GM23338 (cell line): ENCODE measurements at regions not wholly inside any gene's neighbourhood (a gene's known extent, or its start where the extent isn't known, plus 50 kb on each side); places are given as distances from the start of the nearest gene placed in this dataset.
A peak's percentile ranks its signal among the peaks of the same experiment; 100 is the strongest.

ENCODE experiments used
- ATAC-seq: fragments of 200-7000 bp; cut with Tn5 transposase; 3 replicates; pipeline ENCODE4 v1.9.1; 2020
- DNase-seq: peaks from one replicate; pipeline ENCODE4 v3.0.0-alpha.2; 2015; ENCODE audit warnings: low spot score
- H2AFZ ChIP-seq: fragments of 200-600 bp; sonication (generic); 2 replicates; pipeline ENCODE4 v1.8.0; 2016; ENCODE audit warnings: antibody characterized with exemption, mild to moderate bottlenecking, moderate library complexity
- H3F3A ChIP-seq: fragments of 200-600 bp; sonication (generic); replicated peaks from 2 replicates; pipeline ENCODE4 v1.8.0; 2017; ENCODE audit warnings: antibody characterized with exemption, mixed run types, low read depth
- H3K27ac ChIP-seq: fragments of 200-600 bp; sonication (generic); 2 replicates; pipeline ENCODE4 v1.6.1; 2016; ENCODE audit warnings: low read depth
- H3K27me3 ChIP-seq: fragments of 200-600 bp; sonication (generic); 2 replicates; pipeline ENCODE4 v1.8.0; 2016; ENCODE audit warnings: mild to moderate bottlenecking, mixed run types, moderate library complexity; ENCODE audit not compliant: insufficient read depth
- H3K36me3 ChIP-seq: fragments of 200-600 bp; sonication (generic); 2 replicates; pipeline ENCODE4 v1.8.0; 2016; ENCODE audit warnings: mild to moderate bottlenecking; ENCODE audit not compliant: insufficient read depth
- H3K4me1 ChIP-seq: fragments of 200-600 bp; sonication (generic); 2 replicates; pipeline ENCODE4 v1.8.0; 2016; ENCODE audit warnings: mild to moderate bottlenecking, moderate library complexity; ENCODE audit not compliant: insufficient read depth
- H3K4me2 ChIP-seq: fragments of 200-600 bp; sonication (generic); 2 replicates; pipeline ENCODE4 v1.7.1; 2017; ENCODE audit warnings: mixed run types
- H3K4me3 ChIP-seq: fragments of 200-600 bp; sonication (generic); 2 replicates; pipeline ENCODE4 v1.6.1; 2016; ENCODE audit warnings: mixed run types
- H3K79me2 ChIP-seq: fragments of 200-600 bp; sonication (generic); replicated peaks from 2 replicates; pipeline ENCODE4 v1.8.0; 2017; ENCODE audit warnings: mild to moderate bottlenecking; ENCODE audit not compliant: insufficient read depth
- H3K9me2 ChIP-seq: fragments of 200-600 bp; sonication (generic); 2 replicates; pipeline ENCODE4 v1.8.0; 2017; ENCODE audit not compliant: insufficient read depth
- H4K20me1 ChIP-seq: fragments of 200-600 bp; sonication (generic); replicated peaks from 2 replicates; pipeline ENCODE4 v1.8.0; 2017; ENCODE audit warnings: mild to moderate bottlenecking; ENCODE audit not compliant: insufficient read depth
- H3K27ac Mint-ChIP-seq: 2 replicates; pipeline ENCODE4 v1.8.0; 2020; ENCODE audit warnings: inconsistent platforms, mild to moderate bottlenecking, moderate library complexity, mixed read lengths
- H3K27me3 Mint-ChIP-seq: 3 replicates; pipeline ENCODE4 v1.8.0; 2022; ENCODE audit warnings: low read depth, mild to moderate bottlenecking, moderate library complexity, mixed read lengths, inconsistent platforms; ENCODE audit not compliant: insufficient read depth, poor library complexity
- H3K36me3 Mint-ChIP-seq: 3 replicates; pipeline ENCODE4 v1.8.0; 2021; ENCODE audit warnings: low read depth, mild to moderate bottlenecking, inconsistent platforms, moderate library complexity, mixed read lengths
- H3K4me1 Mint-ChIP-seq: 3 replicates; pipeline ENCODE4 v1.8.0; 2020; ENCODE audit warnings: mild to moderate bottlenecking, inconsistent platforms, mixed read lengths
- H3K4me3 Mint-ChIP-seq: 3 replicates; pipeline ENCODE4 v1.8.0; 2021; ENCODE audit warnings: moderate library complexity, mild to moderate bottlenecking, inconsistent platforms, mixed read lengths
- H3K9me3 Mint-ChIP-seq: 3 replicates; pipeline ENCODE4 v1.8.0; 2020; ENCODE audit warnings: moderate library complexity, mild to moderate bottlenecking, inconsistent platforms, mixed read lengths
- CTCF ChIP-seq, 2 experiments: fragments of 200-600 bp in 1 of 2; sonication (generic) in 1 of 2; conservative IDR thresholded peaks; 2 replicates each; pipeline versions ENCODE4 v1.5.1 to v1.6.1; 2016 to 2017; ENCODE audit warnings: antibody characterized with exemption in 2 of 2, low read depth in 2 of 2, mild to moderate bottlenecking in 2 of 2, moderate library complexity in 1 of 2
- ETS1 ChIP-seq: IDR thresholded peaks from 2 replicates; pipeline ENCODE4 v1.6.1; 2016; ENCODE audit warnings: antibody characterized with exemption
- EZH2 ChIP-seq: fragments of 200-600 bp; sonication (generic); IDR thresholded peaks from one replicate; pipeline ENCODE4 v1.8.0; 2017; ENCODE audit warnings: antibody characterized with exemption, mild to moderate bottlenecking, low read depth; ENCODE audit not compliant: unreplicated experiment
- EZH2phosphoT487 ChIP-seq: fragments of 200-600 bp; sonication (generic); IDR thresholded peaks from one replicate; pipeline ENCODE4 v1.8.1; 2018; ENCODE audit warnings: antibody characterized with exemption; ENCODE audit not compliant: unreplicated experiment
- JUNB ChIP-seq: IDR thresholded peaks from one replicate; pipeline ENCODE4 v1.6.1; 2016; ENCODE audit warnings: antibody characterized with exemption; ENCODE audit not compliant: unreplicated experiment
- NANOG ChIP-seq: IDR thresholded peaks from 2 replicates; pipeline ENCODE4 v1.6.1; 2016; ENCODE audit warnings: antibody characterized with exemption, borderline replicate concordance
- POLR2AphosphoS5 ChIP-seq: IDR thresholded peaks from 2 replicates; pipeline ENCODE4 v1.6.1; 2016; ENCODE audit warnings: antibody characterized with exemption, low read depth
- REST ChIP-seq: IDR thresholded peaks from one replicate; pipeline ENCODE4 v1.6.1; 2018; ENCODE audit warnings: antibody characterized with exemption; ENCODE audit not compliant: unreplicated experiment
- ZNF114 ChIP-seq: fragments of 250-450 bp; sonication (Bioruptor Pico); IDR thresholded peaks from 2 replicates; pipeline ENCODE4 v1.5.0; 2020; ENCODE audit warnings: mild to moderate bottlenecking, moderate library complexity
- ZNF462 ChIP-seq: fragments of 250-450 bp; sonication (Bioruptor Pico); IDR thresholded peaks from 2 replicates; pipeline ENCODE4 v1.5.0; 2020; ENCODE audit warnings: mild to moderate bottlenecking, moderate library complexity

DNA sequence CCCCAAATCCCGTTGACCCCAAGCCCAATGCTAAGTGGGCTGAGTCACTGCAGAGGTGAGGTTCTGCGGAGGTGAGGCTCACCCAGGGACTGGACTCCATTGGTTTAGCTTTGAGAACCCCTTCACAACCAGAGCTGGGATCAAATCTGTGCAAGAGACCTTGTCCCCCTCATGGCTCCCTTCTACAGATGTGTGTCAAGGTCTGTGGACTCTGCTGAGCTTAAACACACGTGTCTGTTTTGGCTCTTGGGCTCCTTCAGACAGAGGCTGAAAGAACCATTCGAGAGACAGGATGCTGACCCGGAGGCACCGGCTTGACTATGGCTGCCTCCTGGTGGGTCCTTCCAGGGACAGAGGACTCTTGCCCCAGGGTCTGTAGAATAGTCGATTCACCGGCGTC, 190.3 kb downstream of the LPIN1 start:
- H3K4me1 ChIP-seq: no peaks in the 10 kb centered on the region
- H3K4me1 Mint-ChIP-seq: 0 out of 3 replicates have a peak, but pooled peaks cover under 1% of the 10 kb centered on the region
- peaks cover 7% of the 10 kb centered on the region; the same call in 1 of the 2 replicates for H3K9me2 ChIP-seq
- H3K4me2 ChIP-seq: no peak overlapping the region
- H3K27ac Mint-ChIP-seq: no peak overlapping the region
- H3K4me3 Mint-ChIP-seq: no peak overlapping the region
- no peak for ATAC-seq
- no peak overlapping the region for H3K27ac ChIP-seq
- H3K9me3 Mint-ChIP-seq: no peaks in the 10 kb centered on the region
- TF ChIP-seq EZH2: no peak
- no peaks in the 10 kb centered on the region for H3K36me3 ChIP-seq
- no peaks in the 10 kb centered on the region for H3K79me2 ChIP-seq
- H4K20me1 ChIP-seq: no peaks in the 10 kb centered on the region
- H3K27me3 Mint-ChIP-seq: no peaks in the 10 kb centered on the region
- no peak overlapping the region for H3K4me3 ChIP-seq
- DNase-seq: no peak
- H3K36me3 Mint-ChIP-seq: no peaks in the 10 kb centered on the region
- no peak overlapping the region for H2AFZ ChIP-seq
- H3K27me3 ChIP-seq: no peaks in the 10 kb centered on the region
- H3F3A ChIP-seq: no peaks in the 10 kb centered on the region

GRCh38 chr2:11938196-11938595, 191.8 kb downstream of the LPIN1 start:
- H3K4me3 ChIP-seq: no peak overlapping the region
- no peak overlapping the region for H3K27ac ChIP-seq
- DNase-seq: no peak
- no peaks in the 10 kb centered on the region for H3F3A ChIP-seq
- Mint-ChIP-seq H3K36me3 (no peaks in the 10 kb centered on the region), H3K9me3 (no peaks in the 10 kb centered on the region), H3K4me3 (no peak overlapping the region), H3K4me1 (0 out of 3 replicates have a peak, but pooled peaks cover 2% of the 10 kb centered on the region), H3K27me3 (no peaks in the 10 kb centered on the region), H3K27ac (no peak overlapping the region)
- peaks cover 7% of the 10 kb centered on the region; the same call in 1 of the 2 replicates for H3K9me2 ChIP-seq
- no peaks in the 10 kb centered on the region for H4K20me1 ChIP-seq
- H3K4me1 ChIP-seq: no peaks in the 10 kb centered on the region
- no peaks in the 10 kb centered on the region for H3K36me3 ChIP-seq
- no peak for ATAC-seq
- no peak overlapping the region for H3K4me2 ChIP-seq
- no peaks in the 10 kb centered on the region for H3K27me3 ChIP-seq
- H2AFZ ChIP-seq: peak overlapping the region; percentile 74
- H3K79me2 ChIP-seq: no peaks in the 10 kb centered on the region
- TF ChIP-seq CTCF (conservative IDR thresholded peaks at IDR 0.05; ENCODE audit: low read depth in 2 of 2) (no peak), JUNB (no peak), EZH2 (no peak), ETS1 (no peak), ZNF462 (no peak), EZH2phosphoT487 (no peak), ZNF114 (CRISPR knock-in tag) (no peak), REST (no peak), POLR2AphosphoS5 (no peak), NANOG (no peak)
